ENCODE measurements at regions not wholly inside any gene's neighbourhood (a gene's known extent, or its start where the extent isn't known, plus 50 kb on each side); places are given as distances from the start of the nearest gene placed in this dataset.

DNA sequence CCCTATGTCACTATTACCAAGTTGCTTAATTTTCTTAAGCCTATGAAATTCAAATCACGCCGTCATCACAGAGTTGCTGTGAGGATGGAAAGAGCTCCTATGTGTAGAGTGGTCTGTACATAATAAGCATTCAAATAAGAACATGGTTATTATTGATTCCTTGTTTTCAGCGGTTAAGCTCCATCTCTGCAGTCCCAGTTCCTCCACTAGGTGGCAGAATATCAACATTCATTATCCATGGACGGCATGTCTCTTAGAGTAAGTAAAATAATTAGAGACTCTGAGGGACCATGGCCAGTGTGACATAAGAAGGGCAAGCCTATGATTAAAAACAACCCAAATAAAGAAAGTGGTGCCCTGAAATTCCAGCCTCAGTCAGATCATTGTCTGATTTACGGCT, 132.5 kb upstream of the NHS start:
- TF ChIP-seq EP300 (IDR thresholded peaks at IDR 0.05; ENCODE audit: borderline replicate concordance in 1 of 2, low read depth in 2 of 2, low read length in 2 of 2): no peak
- TF ChIP-seq POLR2A (IDR thresholded peaks at IDR 0.05; ENCODE audit: control extremely low read depth in 1 of 2, low read depth in 2 of 2, low read length in 2 of 2): no peak
- no peak for TF ChIP-seq GABPA (IDR thresholded peaks at IDR 0.05; ENCODE audit: borderline replicate concordance, insufficient read depth, low read length)
- TF ChIP-seq, protein P1, sequence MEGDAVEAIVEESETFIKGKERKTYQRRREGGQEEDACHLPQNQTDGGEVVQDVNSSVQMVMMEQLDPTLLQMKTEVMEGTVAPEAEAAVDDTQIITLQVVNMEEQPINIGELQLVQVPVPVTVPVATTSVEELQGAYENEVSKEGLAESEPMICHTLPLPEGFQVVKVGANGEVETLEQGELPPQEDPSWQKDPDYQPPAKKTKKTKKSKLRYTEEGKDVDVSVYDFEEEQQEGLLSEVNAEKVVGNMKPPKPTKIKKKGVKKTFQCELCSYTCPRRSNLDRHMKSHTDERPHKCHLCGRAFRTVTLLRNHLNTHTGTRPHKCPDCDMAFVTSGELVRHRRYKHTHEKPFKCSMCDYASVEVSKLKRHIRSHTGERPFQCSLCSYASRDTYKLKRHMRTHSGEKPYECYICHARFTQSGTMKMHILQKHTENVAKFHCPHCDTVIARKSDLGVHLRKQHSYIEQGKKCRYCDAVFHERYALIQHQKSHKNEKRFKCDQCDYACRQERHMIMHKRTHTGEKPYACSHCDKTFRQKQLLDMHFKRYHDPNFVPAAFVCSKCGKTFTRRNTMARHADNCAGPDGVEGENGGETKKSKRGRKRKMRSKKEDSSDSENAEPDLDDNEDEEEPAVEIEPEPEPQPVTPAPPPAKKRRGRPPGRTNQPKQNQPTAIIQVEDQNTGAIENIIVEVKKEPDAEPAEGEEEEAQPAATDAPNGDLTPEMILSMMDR (IDR thresholded peaks at IDR 0.05; ENCODE audit: control extremely low read depth in 1 of 3, insufficient read depth in 1 of 3, low read depth in 1 of 3, low read length in 3 of 3): peak in 2 of 3 experiments; percentile 45 to 51; a peak in 3 of 4 replicates
- no peak for TF ChIP-seq EZH2 (IDR thresholded peaks at IDR 0.05; ENCODE audit: low read depth, low read length, severe bottlenecking)
- no peak for TF ChIP-seq CTBP2 (IDR thresholded peaks at IDR 0.05; ENCODE audit: borderline replicate concordance, insufficient read depth, insufficient read length, low read length)
- TF ChIP-seq, protein P2, sequence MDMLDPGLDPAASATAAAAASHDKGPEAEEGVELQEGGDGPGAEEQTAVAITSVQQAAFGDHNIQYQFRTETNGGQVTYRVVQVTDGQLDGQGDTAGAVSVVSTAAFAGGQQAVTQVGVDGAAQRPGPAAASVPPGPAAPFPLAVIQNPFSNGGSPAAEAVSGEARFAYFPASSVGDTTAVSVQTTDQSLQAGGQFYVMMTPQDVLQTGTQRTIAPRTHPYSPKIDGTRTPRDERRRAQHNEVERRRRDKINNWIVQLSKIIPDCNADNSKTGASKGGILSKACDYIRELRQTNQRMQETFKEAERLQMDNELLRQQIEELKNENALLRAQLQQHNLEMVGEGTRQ (IDR thresholded peaks at IDR 0.05; ENCODE audit: low read length): no peak
- no peak for TF ChIP-seq CEBPB (IDR thresholded peaks at IDR 0.05; ENCODE audit: low read depth, low read length)
- TF ChIP-seq RAD21 (IDR thresholded peaks at IDR 0.05 in 1 of 2, conservative IDR thresholded peaks at IDR 0.05 in 1 of 2; ENCODE audit: low read depth in 2 of 2, low read length in 2 of 2): peak; percentile 54 to 69
- TF ChIP-seq NRF1 (IDR thresholded peaks at IDR 0.05; ENCODE audit: low read depth, low read length): no peak
- no peak for TF ChIP-seq SP2 (IDR thresholded peaks at IDR 0.05; ENCODE audit: low read length)
- no peak for TF ChIP-seq CBX8 (IDR thresholded peaks at IDR 0.05; ENCODE audit: borderline replicate concordance, low read depth, low read length)

Data from H1 (cell line).